ENCODE measurements at regions not wholly inside any gene's neighbourhood (a gene's known extent, or its start where the extent isn't known, plus 50 kb on each side); places are given as distances from the start of the nearest gene placed in this dataset.

- Histone ChIP-seq H3K27ac (ENCODE audit: low read depth, low read length) (no peak overlapping the region), H3K4me1 (ENCODE audit: control insufficient read depth, insufficient read depth, low read length) (no peaks in the 10 kb centered on the region), H3K36me3 (ENCODE audit: control insufficient read depth, insufficient read depth, low read length) (no peaks in the 10 kb centered on the region), H3K4me3 (ENCODE audit: low read depth, low read length) (no peak overlapping the region), H3K27me3 (ENCODE audit: control insufficient read depth, insufficient read depth, low read length) (no peaks in the 10 kb centered on the region), H3K9me3 (ENCODE audit: control insufficient read depth, insufficient read depth, low read length) (peaks cover 1% of the 10 kb centered on the region)
- 69% methylated on average over 2 of the region's 11 CpGs for WGBS (ENCODE audit: insufficient coverage)
- DNase-seq (ENCODE audit: low read depth in 4 of 6, low spot score in 6 of 6): peak in 2 of 6 donors; percentile 6 to 51
These were observed 473.3 kb upstream of the NRP1 start for GRCh38 chr10:33807531-33808359.

DNA sequence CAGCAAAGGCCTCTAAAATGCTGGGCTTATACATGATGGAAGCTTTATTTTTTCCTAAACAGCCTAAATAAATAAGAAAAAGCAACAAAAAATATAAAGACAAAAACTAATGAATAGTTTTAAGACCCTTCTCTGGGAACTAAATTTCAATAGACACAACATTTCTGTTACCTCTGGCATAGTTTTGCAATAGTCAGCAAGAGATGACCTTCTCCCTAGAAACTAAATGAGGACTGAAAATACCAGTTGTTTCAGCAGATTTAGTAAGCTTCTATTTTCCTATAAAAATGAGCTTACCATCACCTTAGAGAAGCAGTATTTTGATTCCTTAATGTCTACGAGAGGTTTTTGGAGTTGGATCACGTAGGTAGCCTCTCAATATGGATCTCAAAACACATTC lies 471.4 kb upstream of the NRP1 start:
- no peaks in the 10 kb centered on the region for H3K36me3 ChIP-seq (ENCODE audit: control insufficient read depth, insufficient read depth, low read length)
- no peak overlapping the region for H3K4me3 ChIP-seq (ENCODE audit: low read depth, low read length)
- H3K27me3 ChIP-seq (ENCODE audit: control insufficient read depth, insufficient read depth, low read length): no peaks in the 10 kb centered on the region
- WGBS (ENCODE audit: insufficient coverage): no CpG with 5 or more reads among the region's 2 CpGs
- H3K4me1 ChIP-seq (ENCODE audit: control insufficient read depth, insufficient read depth, low read length): no peaks in the 10 kb centered on the region
- H3K9me3 ChIP-seq (ENCODE audit: control insufficient read depth, insufficient read depth, low read length): peaks cover 1% of the 10 kb centered on the region
- no peak overlapping the region for H3K27ac ChIP-seq (ENCODE audit: low read depth, low read length)
- DNase-seq (ENCODE audit: low read depth in 4 of 6, low spot score in 6 of 6): no peak

DNA sequence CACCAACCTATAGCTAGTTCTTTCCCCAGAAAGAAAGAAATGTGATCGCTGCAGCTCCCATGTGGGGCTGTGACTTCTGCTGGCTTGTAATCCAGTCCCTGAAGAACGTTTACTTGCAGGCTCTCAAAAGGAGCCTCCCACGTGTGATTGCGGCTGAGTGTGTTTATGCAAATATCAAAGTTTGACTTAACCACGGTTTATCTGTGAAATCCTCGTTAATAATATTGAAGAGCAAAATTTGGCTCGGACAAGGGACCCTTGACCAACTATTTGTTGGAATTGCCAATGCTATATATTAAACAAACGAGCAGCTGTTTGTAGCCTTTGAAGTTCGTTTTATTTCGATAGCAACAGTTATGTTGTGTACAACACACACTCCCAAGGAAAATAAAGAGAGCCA lies 470.1 kb upstream of the NRP1 start:
- H3K4me3 ChIP-seq (ENCODE audit: low read depth, low read length): no peak overlapping the region
- no peaks in the 10 kb centered on the region for H3K4me1 ChIP-seq (ENCODE audit: control insufficient read depth, insufficient read depth, low read length)
- H3K27ac ChIP-seq (ENCODE audit: low read depth, low read length): no peak overlapping the region
- no peaks in the 10 kb centered on the region for H3K36me3 ChIP-seq (ENCODE audit: control insufficient read depth, insufficient read depth, low read length)
- peaks cover 1% of the 10 kb centered on the region for H3K9me3 ChIP-seq (ENCODE audit: control insufficient read depth, insufficient read depth, low read length)
- DNase-seq (ENCODE audit: low read depth in 4 of 6, low spot score in 6 of 6): no peak
- H3K27me3 ChIP-seq (ENCODE audit: control insufficient read depth, insufficient read depth, low read length): no peaks in the 10 kb centered on the region
- WGBS (ENCODE audit: insufficient coverage): 83% methylated on average over 4 of the region's 10 CpGs

- H3K27ac ChIP-seq (ENCODE audit: low read depth, low read length): no peak overlapping the region
- no peaks in the 10 kb centered on the region for H3K36me3 ChIP-seq (ENCODE audit: control insufficient read depth, insufficient read depth, low read length)
- no peaks in the 10 kb centered on the region for H3K4me1 ChIP-seq (ENCODE audit: control insufficient read depth, insufficient read depth, low read length)
- no peak for DNase-seq (ENCODE audit: low read depth in 4 of 6, low spot score in 6 of 6)
- H3K27me3 ChIP-seq (ENCODE audit: control insufficient read depth, insufficient read depth, low read length): no peaks in the 10 kb centered on the region
- WGBS (ENCODE audit: insufficient coverage): 100% methylated on average over 1 of the region's 3 CpGs
- H3K4me3 ChIP-seq (ENCODE audit: low read depth, low read length): no peak overlapping the region
- peaks cover 1% of the 10 kb centered on the region for H3K9me3 ChIP-seq (ENCODE audit: control insufficient read depth, insufficient read depth, low read length)
These were observed 468.8 kb upstream of the NRP1 start for GRCh38 chr10:33803248-33803647.

DNA sequence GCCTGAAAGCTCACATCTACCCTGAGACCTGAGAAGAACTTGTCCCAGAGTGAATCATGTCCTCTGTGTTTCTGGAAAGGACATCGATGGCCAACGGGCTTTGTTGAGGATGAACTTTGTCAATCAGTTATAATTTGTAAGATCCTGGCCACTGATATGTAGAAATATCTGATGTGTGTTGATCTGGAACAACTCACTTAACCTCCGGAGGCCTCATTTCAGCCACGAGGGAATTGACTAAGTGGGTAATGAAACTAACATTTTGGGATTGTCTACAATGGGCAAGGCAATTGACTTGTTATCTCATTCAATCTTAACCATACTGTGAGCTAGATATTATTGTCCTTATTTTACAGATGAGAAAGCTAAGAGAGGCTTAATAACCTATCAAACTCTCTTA lies 468.1 kb upstream of the NRP1 start:
- Histone ChIP-seq H3K4me1 (ENCODE audit: control insufficient read depth, insufficient read depth, low read length) (no peaks in the 10 kb centered on the region), H3K36me3 (ENCODE audit: control insufficient read depth, insufficient read depth, low read length) (no peaks in the 10 kb centered on the region), H3K27me3 (ENCODE audit: control insufficient read depth, insufficient read depth, low read length) (no peaks in the 10 kb centered on the region), H3K9me3 (ENCODE audit: control insufficient read depth, insufficient read depth, low read length) (peaks cover 1% of the 10 kb centered on the region), H3K27ac (ENCODE audit: low read depth, low read length) (no peak overlapping the region), H3K4me3 (ENCODE audit: low read depth, low read length) (no peak overlapping the region)
- 92% methylated on average over 2 of the region's 4 CpGs for WGBS (ENCODE audit: insufficient coverage)
- no peak for DNase-seq (ENCODE audit: low read depth in 4 of 6, low spot score in 6 of 6)

GRCh38 chr10:33801705-33802104 lies 467.2 kb upstream of the NRP1 start:
- DNase-seq (ENCODE audit: low read depth in 4 of 6, low spot score in 6 of 6): no peak
- Histone ChIP-seq H3K27me3 (ENCODE audit: control insufficient read depth, insufficient read depth, low read length) (no peaks in the 10 kb centered on the region), H3K36me3 (ENCODE audit: control insufficient read depth, insufficient read depth, low read length) (no peaks in the 10 kb centered on the region), H3K4me3 (ENCODE audit: low read depth, low read length) (no peak overlapping the region), H3K4me1 (ENCODE audit: control insufficient read depth, insufficient read depth, low read length) (no peaks in the 10 kb centered on the region), H3K27ac (ENCODE audit: low read depth, low read length) (no peak overlapping the region), H3K9me3 (ENCODE audit: control insufficient read depth, insufficient read depth, low read length) (peaks cover 1% of the 10 kb centered on the region)
- WGBS (ENCODE audit: insufficient coverage): 77% methylated on average over 1 of the region's 2 CpGs

DNA sequence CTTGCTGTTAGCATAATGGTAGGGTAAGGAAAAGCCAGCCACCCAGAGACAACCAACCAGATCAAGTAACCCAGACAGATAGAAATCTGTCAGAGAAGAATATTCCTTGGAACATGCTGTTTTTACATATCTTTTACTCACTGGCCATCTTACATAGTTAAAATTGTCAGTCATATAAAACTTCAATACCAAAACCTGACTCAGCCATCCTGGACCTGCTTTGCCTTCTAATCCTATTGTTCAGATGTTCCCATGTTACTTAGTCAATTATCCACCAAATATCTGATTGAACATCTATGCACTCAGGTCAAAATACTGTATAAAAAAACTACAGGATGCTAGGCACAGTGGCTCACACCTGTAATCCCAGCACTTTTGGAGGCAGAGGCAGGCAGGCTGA lies 466.5 kb upstream of the NRP1 start:
- Histone ChIP-seq H3K36me3 (ENCODE audit: control insufficient read depth, insufficient read depth, low read length) (no peaks in the 10 kb centered on the region), H3K27ac (ENCODE audit: low read depth, low read length) (no peak overlapping the region), H3K9me3 (ENCODE audit: control insufficient read depth, insufficient read depth, low read length) (peaks cover 1% of the 10 kb centered on the region), H3K4me3 (ENCODE audit: low read depth, low read length) (no peak overlapping the region), H3K27me3 (ENCODE audit: control insufficient read depth, insufficient read depth, low read length) (no peaks in the 10 kb centered on the region), H3K4me1 (ENCODE audit: control insufficient read depth, insufficient read depth, low read length) (no peaks in the 10 kb centered on the region)
- no peak for DNase-seq (ENCODE audit: low read depth in 4 of 6, low spot score in 6 of 6)

DNA sequence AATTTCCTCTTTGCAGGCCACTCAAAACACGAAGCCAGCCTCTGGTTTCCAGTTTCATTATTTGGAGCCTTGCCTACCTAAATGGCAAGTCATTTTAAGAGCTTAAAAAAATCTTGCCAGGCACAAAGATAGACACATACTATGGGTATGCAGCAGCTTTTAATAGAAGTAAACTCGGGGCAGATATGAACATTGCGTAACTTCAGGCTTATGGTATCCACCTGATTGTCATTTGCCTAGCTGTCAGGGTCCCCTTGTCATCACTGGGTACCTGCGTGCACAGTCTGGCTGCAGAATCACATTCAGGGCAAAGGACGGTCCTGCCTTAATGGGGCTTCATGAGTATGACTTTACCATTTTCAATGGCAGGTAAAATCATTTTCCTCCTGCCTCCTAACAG lies 466.1 kb upstream of the NRP1 start:
- DNase-seq (ENCODE audit: low read depth in 4 of 6, low spot score in 6 of 6): no peak
- Histone ChIP-seq H3K4me3 (ENCODE audit: low read depth, low read length) (no peak overlapping the region), H3K9me3 (ENCODE audit: control insufficient read depth, insufficient read depth, low read length) (peaks cover 1% of the 10 kb centered on the region), H3K27me3 (ENCODE audit: control insufficient read depth, insufficient read depth, low read length) (no peaks in the 10 kb centered on the region), H3K27ac (ENCODE audit: low read depth, low read length) (no peak overlapping the region), H3K36me3 (ENCODE audit: control insufficient read depth, insufficient read depth, low read length) (no peaks in the 10 kb centered on the region), H3K4me1 (ENCODE audit: control insufficient read depth, insufficient read depth, low read length) (no peaks in the 10 kb centered on the region)
- 100% methylated on average over 3 of the region's 5 CpGs for WGBS (ENCODE audit: insufficient coverage)

DNA sequence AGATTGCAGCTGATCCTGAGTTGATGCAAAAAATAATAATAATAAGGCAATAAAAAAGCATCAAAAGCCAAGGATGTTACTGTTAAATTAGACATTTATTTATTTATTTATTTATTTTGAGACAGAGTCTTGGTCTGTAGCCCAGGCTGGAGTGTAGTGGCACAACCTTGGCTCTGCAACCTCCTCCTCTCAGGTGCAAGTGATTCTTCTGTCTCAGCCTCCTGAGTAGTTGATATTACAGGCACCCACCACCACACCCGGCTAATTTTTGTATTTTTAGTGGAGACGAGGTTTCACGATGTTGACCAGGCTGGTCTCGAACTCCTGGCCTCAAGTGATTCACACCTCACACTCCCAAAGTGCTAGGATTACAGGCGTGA lies 465.5 kb upstream of the NRP1 start:
- Histone ChIP-seq H3K27ac (ENCODE audit: low read depth, low read length) (no peak overlapping the region), H3K4me3 (ENCODE audit: low read depth, low read length) (no peak overlapping the region), H3K36me3 (ENCODE audit: control insufficient read depth, insufficient read depth, low read length) (no peaks in the 10 kb centered on the region), H3K4me1 (ENCODE audit: control insufficient read depth, insufficient read depth, low read length) (no peaks in the 10 kb centered on the region), H3K27me3 (ENCODE audit: control insufficient read depth, insufficient read depth, low read length) (no peaks in the 10 kb centered on the region), H3K9me3 (ENCODE audit: control insufficient read depth, insufficient read depth, low read length) (peaks cover 1% of the 10 kb centered on the region)
- WGBS (ENCODE audit: insufficient coverage): no CpG with 5 or more reads among the region's 5 CpGs
- no peak for DNase-seq (ENCODE audit: low read depth in 4 of 6, low spot score in 6 of 6)

DNA sequence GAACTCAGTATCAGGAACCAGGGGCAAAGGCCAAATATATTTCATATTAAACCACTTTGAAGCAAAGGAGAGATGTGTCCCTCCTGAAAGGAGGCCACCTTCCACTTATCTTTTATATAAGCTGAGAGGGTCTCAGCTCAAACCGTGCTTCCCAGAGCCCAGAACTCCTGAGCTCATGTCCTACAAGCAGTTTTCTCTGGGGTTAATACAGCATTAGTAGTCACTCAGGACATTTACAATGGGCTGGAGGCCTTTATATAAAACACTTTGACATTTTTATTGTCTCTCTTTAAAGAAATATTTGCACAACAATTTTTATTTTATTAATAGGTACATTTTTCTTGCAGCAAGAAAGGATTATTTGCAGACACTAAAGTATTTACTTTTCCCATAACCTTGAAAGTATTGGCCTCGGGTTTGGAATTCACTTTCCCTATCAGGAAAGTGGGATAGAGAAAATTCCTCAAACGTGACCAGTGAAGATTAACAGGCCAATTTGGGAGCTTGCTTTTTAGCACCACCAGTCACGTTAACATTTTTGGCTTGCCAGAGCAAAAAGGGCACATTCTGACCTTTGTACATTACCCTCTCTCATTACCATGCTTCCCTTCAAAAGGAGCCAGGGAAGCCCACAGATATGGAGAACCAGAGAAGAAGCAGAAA lies 464.9 kb upstream of the NRP1 start:
- Histone ChIP-seq H3K27me3 (ENCODE audit: control insufficient read depth, insufficient read depth, low read length) (no peaks in the 10 kb centered on the region), H3K27ac (ENCODE audit: low read depth, low read length) (no peak overlapping the region), H3K4me1 (ENCODE audit: control insufficient read depth, insufficient read depth, low read length) (no peaks in the 10 kb centered on the region), H3K36me3 (ENCODE audit: control insufficient read depth, insufficient read depth, low read length) (no peaks in the 10 kb centered on the region), H3K9me3 (ENCODE audit: control insufficient read depth, insufficient read depth, low read length) (peaks cover 1% of the 10 kb centered on the region), H3K4me3 (ENCODE audit: low read depth, low read length) (no peak overlapping the region)
- 65% methylated on average over 2 of the region's 4 CpGs for WGBS (ENCODE audit: insufficient coverage)
- no peak for DNase-seq (ENCODE audit: low read depth in 4 of 6, low spot score in 6 of 6)
